Upper lobe of right lung (tissue), 1 donor: ENCODE measurements at regions not wholly inside any gene's neighbourhood (a gene's known extent, or its start where the extent isn't known, plus 50 kb on each side); places are given as distances from the start of the nearest gene placed in this dataset.
"Not testable (repeated sequence)": the region's sequence is repeated elsewhere in the genome, so short reads cannot be mapped to it uniquely, and the experiment has no call there.

Experiments used
- ATAC-seq: fragments of 200-7000 bp; cut with Tn5 transposase; one replicate; pipeline ENCODE4 v1.9.1; 2020; ENCODE audit warnings: mild to moderate bottlenecking, moderate library complexity
- DNase-seq: peaks from one replicate; pipeline ENCODE4 v3.0.0-alpha.2; 2020
- H3K27ac ChIP-seq: fragments of 200-600 bp; one replicate; pipeline ENCODE4 v1.8.0; 2022
- H3K27me3 ChIP-seq: fragments of 200-600 bp; one replicate; pipeline ENCODE4 v1.8.0; 2022; ENCODE audit warnings: mild to moderate bottlenecking
- H3K36me3 ChIP-seq: fragments of 200-600 bp; one replicate; pipeline ENCODE4 v1.8.0; 2022
- H3K4me1 ChIP-seq: fragments of 200-600 bp; one replicate; pipeline ENCODE4 v1.8.0; 2022
- H3K4me3 ChIP-seq: fragments of 200-600 bp; one replicate; pipeline ENCODE4 v1.8.0; 2022; ENCODE audit warnings: mild to moderate bottlenecking
- H3K9me3 ChIP-seq: fragments of 200-600 bp; one replicate; pipeline ENCODE4 v1.8.0; 2022
- CTCF ChIP-seq: fragments of 200-600 bp; IDR thresholded peaks from one replicate; pipeline ENCODE4 v1.8.0; 2022; ENCODE audit warnings: antibody characterized with exemption
- intact Hi-C: fragments of 100-400 bp; cut with DNase I; formaldehyde crosslinking; loops from one replicate; pipeline ENCODE4 v1.11.0; 2022
- donor health status: DM: no; HTN: yes; CAD: no; lungs with severe emphysema.

- no peak overlapping the region for H3K4me3 ChIP-seq
- H3K36me3 ChIP-seq, result no peaks in the 10 kb centered on the region
- no peaks in the 10 kb centered on the region for H3K27me3 ChIP-seq
- H3K9me3 ChIP-seq, result no peaks in the 10 kb centered on the region
- no peak for DNase-seq
- ATAC-seq, result no peak
- H3K4me1 ChIP-seq, result no peaks in the 10 kb centered on the region
- no peak for TF ChIP-seq CTCF
- intact Hi-C loops, result no loop called here
- H3K27ac ChIP-seq, result no peak overlapping the region
Observed at GRCh38 chr16:61098505-61098904, 937.7 kb downstream of the CDH8 start.

DNA sequence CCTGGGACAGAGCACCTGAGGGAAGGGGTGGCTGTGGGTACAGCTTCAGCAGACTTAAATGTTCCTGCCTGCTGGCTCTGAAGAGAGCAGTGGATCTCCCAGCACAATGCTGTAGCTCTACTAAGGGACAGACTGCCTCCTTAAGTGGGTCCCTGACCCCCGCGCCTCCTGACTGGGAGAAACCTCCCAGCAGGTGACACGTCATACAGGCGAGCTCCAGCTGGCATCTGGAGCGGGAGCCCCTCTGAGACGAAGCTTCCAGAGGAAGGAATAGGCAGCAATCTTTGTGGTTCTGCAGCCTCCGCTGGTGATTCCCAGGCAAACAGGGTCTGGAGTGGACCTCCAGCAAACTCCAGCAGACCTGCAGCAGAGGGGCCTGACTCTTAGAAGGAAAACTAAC is 944.9 kb downstream of the CDH8 start:
- intact Hi-C loops, H3K9me3 ChIP-seq: not testable (repeated sequence)

DNA sequence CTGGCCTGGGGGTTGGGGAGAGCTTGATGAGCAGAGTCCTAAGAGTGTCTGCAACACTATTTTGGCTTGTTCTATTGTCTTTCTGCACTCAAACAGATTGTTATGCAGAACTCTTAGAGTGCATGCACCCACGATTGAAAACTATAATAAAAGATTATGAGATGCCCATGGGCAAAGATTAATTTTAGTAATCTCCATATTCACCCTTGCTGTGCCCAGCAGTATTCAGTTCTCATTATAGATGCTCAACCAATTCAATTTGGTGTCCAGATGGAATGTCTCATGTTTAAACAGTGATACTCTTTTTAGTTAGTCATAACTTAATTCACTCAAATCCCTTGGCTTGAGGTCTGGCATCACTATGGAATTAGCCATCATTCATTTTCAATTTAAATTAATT is 952.5 kb downstream of the CDH8 start:
- Histone ChIP-seq H3K27me3 (no peaks in the 10 kb centered on the region), H3K27ac (no peak overlapping the region), H3K9me3 (no peaks in the 10 kb centered on the region), H3K4me1 (no peaks in the 10 kb centered on the region), H3K36me3 (no peaks in the 10 kb centered on the region), H3K4me3 (no peak overlapping the region)
- ATAC-seq, result no peak
- no peak for DNase-seq
- intact Hi-C loops, result no loop called here
- TF ChIP-seq CTCF, result no peak

More for the DNA sequence above, 944.9 kb downstream of the CDH8 start:
- not testable (repeated sequence) for H3K4me1 ChIP-seq, H3K36me3 ChIP-seq, DNase-seq, H3K4me3 ChIP-seq, ATAC-seq, H3K27ac ChIP-seq, H3K27me3 ChIP-seq

GRCh38 chr16:61074324-61074723 is 961.9 kb downstream of the CDH8 start:
- DNase-seq (no peak), ATAC-seq (no peak)
- Histone ChIP-seq H3K36me3 (no peaks in the 10 kb centered on the region), H3K27me3 (no peaks in the 10 kb centered on the region), H3K4me3 (no peak overlapping the region), H3K4me1 (no peaks in the 10 kb centered on the region), H3K9me3 (no peaks in the 10 kb centered on the region), H3K27ac (no peak overlapping the region)
- TF ChIP-seq CTCF, result no peak
- intact Hi-C loops, result no loop called here

- H3K9me3 ChIP-seq, result no peaks in the 10 kb centered on the region
- H3K4me1 ChIP-seq, result no peaks in the 10 kb centered on the region
Observed at GRCh38 chr16:61057635-61058034, 978.6 kb downstream of the CDH8 start.

DNA sequence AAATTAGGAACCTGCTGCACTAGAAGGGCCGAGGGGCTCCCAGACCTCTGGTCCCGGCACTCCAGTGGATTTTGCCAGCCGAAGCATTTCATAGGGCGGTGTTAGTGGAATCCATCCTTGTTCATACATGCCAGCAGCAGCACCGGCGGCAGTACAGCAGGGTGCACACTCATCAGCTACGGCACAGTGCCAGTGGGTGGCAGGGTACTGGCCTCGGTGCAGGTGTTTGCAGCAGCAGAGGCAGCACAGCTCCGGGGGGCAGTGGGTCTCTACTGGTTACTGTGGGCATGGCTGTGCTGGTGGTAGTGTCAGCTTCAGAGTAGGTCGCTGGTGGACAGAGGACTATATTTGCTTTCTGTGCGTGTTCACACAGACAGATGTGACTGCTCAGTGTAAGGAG is 985.7 kb downstream of the CDH8 start:
- ATAC-seq (peak; percentile 12), DNase-seq (peak; percentile 47)
- no peaks in the 10 kb centered on the region for H3K27me3 ChIP-seq
- no peak overlapping the region for H3K4me3 ChIP-seq
- no peaks in the 10 kb centered on the region for H3K36me3 ChIP-seq
- H3K27ac ChIP-seq, result no peak overlapping the region
- no peaks in the 10 kb centered on the region for H3K4me1 ChIP-seq
- no peak for TF ChIP-seq CTCF
- intact Hi-C loops, result no loop called here
- H3K9me3 ChIP-seq, result no peaks in the 10 kb centered on the region

More at GRCh38 chr16:61057635-61058034, 978.6 kb downstream of the CDH8 start:
- no peak for ATAC-seq
- no peak for TF ChIP-seq CTCF
- H3K36me3 ChIP-seq, result no peaks in the 10 kb centered on the region
- H3K4me3 ChIP-seq, result no peak overlapping the region
- H3K27me3 ChIP-seq, result no peaks in the 10 kb centered on the region
- no peak for DNase-seq
- intact Hi-C loops, result no loop called here
- no peak overlapping the region for H3K27ac ChIP-seq
